ENCODE measurements at regions not wholly inside any gene's neighbourhood (a gene's known extent, or its start where the extent isn't known, plus 50 kb on each side); places are given as distances from the start of the nearest gene placed in this dataset.

DNA sequence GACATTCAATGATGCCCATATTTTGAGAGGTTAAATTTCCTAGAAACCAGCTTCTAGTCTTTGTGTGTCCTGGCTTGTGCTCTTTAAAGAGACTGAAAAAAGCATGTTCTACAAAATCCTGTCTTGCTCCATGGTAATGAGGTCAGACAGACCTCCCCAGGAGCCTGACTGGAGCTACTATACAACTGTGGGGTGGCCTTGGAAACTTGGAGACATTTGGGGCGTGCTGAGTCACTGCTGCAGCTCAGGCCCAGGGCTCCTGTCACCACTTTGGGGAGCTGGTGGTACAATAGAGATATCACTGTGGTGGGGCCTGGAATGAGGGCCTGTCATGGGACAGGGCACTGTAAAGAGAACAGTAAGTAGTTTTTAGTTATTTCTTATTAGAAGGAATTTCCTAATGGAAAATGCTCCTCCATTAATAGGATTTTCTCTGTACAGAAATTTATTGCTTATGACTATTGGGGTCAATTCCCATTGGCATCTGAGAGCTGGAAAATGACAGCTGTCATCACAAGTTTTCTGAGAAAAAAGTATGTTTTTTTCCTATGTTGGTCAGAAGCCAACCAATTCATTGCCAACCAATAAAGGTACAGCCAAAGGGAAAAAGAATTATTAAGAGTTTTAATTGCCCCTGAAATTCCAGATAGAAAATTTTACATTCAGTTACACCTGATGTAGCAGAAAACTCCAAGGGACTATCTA is 207.4 kb upstream of the JADE1 start:
- peak; percentile 71 for DNase-seq (ENCODE audit: low read depth)

DNA sequence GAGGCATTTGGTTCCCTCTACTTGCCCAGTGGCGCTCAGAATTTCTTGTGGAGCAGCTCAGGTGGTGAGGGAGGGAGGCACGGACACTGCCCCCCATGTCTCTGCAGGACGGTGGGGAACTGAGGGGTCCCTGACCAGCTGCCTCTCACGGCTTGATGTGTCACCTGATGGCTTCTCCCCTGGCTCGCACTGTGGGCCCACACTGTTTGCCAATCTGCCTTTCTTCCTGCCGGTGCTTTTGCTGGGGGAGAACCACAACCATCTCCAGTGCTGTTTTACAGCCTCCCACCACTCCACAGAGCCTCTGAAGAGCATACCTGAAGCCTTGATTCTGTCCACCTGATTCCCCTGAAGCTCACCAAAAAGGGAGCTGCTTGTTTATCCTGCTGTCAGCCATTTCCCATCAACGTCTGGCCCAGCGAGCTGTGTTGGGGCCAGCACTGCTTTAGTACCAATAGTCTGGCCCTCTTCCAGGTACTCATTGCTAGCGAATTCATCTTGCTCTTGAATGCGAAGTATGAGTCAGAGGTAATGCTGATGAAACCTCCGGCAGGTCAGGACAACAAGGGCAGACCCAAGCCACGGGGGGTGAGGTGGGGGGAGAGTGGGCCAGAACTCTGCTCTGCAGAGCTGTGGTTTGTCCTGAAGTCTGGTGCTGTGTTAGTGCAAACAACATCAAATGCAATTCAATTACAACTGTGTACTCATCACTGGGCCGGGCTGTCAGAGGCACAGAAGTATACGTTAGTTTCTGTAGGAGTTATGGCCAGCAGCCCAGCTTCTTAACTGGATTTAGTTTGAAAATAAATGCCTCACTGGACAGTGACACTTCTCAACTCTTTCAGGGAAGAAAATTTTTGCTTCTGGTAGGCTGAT is 208.3 kb upstream of the JADE1 start:
- DNase-seq (ENCODE audit: low read depth): peak; percentile 99

DNA sequence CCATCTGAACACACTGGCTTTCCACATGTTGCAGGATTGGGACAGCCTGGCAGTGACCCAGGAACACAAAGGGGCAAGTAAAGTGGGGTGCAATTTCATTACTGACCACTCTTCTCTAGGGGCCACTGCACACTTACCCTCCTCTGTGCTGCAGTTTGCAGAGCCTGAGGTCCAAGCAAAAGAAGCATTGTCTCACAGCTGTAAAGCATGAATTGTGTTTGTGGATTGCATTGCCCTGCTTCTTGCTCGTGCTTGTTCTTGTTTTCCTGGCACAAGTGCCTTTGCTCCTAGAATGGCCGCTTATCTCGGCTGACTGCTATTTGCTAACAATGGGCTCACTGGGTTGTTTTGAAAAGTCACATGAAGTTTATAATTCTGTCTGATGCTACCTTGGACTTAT is 209.1 kb upstream of the JADE1 start:
- peak; percentile 52 for DNase-seq (ENCODE audit: low read depth)

DNA sequence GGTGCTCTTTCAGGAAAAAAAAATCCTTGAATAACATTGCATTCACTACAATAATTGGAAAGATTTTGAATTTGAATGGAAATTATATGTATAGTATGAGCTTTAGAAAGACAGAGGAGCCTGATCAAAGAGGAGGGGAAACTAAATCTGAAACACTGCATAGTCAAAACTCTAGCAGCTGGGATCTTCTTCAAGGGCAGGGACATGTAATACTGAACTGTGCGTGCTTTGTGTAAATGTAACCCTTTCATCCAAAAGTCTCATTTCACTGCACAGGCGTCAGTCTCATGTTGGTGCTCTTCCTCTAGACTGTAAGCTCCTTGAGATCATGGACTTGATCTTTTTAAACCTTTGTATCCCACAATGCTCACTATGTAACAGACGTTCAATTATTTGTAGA is 212.0 kb upstream of the JADE1 start:
- DNase-seq (ENCODE audit: low read depth): no peak

DNA sequence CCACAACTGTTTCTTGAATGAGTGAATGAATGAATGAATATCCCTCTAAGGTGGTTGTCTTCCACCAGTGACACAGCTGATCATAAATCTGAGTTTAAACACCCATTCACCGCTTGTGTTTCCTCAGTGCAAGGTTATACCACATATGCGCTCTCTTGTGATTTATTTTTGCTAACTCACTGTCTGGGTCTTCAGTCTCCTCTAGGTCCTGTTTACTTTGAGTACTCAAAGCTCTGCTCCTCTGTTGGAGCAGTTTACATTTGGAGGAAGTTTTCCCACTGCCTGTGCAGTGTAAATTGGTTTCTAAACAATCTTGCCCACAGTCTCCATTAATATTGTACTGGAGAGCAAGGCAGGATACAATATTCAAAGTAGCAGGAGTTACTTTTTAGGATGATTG is 212.6 kb upstream of the JADE1 start:
- DNase-seq (ENCODE audit: low read depth): no peak

DNA sequence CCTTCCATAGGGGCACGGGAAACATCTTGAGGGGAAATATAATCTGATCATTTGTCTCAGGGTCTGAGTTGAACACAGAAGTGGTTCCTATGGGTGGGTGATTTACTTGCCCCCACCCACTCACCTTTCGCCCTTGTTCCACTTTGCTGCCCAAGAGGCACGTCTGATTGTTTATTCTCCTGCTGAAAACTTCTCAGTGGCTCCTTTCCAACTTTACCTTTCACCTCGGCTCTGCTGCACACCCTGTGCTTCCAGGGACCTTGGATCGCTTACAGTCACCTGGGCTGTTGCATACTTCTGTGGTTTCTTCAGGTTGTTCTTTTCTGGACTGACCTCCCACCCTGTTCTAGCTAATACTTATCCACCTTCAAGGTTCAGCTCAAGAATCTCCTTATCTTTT is 213.4 kb upstream of the JADE1 start:
- DNase-seq (ENCODE audit: low read depth): no peak

DNA sequence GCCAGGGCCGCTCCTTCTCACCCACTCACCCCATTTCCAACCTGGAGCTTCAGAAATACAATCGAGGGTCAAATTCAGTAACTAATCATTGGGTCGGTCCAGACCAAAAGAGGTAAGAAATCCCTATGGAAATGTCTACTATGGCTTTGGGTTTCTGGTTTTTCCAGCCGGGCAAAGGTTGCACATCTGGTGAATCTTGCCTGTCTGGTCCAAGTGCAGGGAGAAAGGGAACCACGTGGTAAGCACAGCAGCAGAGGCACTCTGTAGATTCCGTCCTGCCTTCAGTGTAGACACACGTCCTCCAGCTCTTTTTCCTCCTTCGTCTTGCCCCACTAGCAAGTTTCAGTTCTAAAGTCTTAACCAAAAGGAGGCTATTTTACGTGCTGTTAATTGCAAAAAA is 218.0 kb upstream of the JADE1 start:
- DNase-seq (ENCODE audit: low read depth): no peak

DNA sequence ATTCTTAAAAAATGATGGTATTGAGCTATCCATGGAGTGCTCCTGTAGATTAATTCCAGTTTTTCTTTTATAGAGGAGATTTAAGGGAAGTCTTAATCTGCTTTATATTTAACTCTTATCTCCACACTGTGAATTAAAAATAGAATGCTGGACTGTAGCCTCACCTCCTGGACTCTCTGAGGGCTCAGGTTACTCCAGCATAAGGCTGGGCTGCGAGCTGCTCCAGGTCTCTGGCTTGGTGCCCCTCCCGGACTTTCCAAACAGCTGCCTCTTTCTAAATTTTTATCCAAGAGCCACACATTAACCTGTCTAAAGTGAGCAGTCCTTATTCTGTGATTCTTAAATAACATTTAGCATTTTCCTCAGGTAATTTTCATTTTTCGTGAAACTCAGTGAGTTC is 218.7 kb upstream of the JADE1 start:
- no peak for DNase-seq (ENCODE audit: low read depth)

DNA sequence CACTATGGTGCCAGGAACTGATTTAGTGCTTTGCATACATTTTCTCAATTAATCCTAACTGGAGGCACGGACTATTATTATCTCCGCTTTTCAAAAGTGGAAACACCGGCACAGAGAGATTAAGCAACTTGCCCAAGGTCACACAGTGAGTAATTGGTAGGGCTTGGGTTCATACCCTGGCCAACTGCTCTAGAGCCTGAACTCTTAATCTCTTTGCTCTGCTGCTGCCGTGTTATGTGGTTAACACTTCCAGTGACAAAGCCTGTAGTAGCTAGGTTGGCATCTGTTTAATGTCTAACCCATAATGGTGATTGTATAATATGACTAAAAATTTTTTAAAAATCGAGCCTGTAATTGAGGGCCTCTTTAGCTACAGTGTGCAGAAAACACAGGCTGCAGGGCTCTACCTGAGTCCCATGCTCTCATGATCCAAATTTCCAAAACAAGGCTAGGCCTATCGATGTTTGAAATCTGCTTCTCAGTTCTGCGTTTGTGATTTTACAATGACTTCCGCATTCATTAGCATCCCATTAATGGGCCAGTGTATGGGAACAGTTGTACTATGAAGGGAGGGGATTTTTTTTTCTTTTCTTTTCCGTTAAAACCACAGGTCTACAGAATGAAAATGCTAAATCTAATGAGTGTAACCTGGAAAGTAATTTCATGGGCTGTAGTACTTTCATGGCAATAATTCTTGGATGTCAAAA is 219.3 kb upstream of the JADE1 start:
- peak; percentile 77 for DNase-seq (ENCODE audit: low read depth)

DNA sequence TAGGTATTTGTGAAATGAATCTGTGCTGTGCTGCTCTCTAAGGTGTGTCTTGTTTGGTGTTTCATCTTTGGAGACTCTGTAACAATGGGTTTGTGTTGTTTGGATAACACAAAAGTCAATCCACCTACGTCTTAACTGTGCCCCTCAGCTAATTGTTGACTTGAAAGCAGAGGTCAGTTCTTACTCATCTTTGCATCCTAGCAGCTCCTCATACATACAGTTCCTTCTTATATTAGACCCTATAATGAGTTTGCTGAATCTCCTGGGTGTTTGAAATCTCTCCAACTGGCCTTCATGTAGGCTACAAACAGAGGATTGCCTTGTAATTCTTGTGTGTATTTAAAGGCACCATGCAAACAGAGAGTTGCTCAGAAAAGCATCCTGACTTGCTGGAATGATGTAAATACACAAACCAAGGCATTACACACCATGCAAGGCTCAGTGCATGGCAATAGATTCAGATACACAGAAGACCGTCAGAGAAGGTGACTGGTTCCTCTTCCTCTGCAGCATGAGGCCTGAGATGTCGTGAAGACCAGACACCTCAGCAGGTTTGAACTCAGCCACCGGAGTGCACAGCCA is 220.0 kb upstream of the JADE1 start:
- DNase-seq (ENCODE audit: low read depth): no peak

DNA sequence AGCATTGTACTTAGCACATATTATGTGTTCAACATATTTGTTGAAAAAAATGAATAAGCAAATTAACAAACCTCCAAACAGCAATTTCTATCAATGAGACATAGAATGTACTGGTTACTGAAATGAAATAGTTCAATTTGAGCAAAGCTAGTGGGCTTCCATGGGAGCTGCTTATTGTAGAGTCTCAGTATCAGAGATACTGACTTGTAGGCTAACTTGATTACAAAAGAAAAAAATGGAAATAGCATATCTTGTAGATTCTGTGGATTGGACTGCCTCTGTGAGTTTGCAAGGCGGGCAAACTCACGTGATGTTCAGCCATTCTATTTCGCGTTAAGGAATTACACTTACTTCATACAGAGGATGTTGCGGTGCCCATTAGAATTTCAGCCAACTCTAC is 222.1 kb upstream of the JADE1 start:
- no peak for DNase-seq (ENCODE audit: low read depth)

DNA sequence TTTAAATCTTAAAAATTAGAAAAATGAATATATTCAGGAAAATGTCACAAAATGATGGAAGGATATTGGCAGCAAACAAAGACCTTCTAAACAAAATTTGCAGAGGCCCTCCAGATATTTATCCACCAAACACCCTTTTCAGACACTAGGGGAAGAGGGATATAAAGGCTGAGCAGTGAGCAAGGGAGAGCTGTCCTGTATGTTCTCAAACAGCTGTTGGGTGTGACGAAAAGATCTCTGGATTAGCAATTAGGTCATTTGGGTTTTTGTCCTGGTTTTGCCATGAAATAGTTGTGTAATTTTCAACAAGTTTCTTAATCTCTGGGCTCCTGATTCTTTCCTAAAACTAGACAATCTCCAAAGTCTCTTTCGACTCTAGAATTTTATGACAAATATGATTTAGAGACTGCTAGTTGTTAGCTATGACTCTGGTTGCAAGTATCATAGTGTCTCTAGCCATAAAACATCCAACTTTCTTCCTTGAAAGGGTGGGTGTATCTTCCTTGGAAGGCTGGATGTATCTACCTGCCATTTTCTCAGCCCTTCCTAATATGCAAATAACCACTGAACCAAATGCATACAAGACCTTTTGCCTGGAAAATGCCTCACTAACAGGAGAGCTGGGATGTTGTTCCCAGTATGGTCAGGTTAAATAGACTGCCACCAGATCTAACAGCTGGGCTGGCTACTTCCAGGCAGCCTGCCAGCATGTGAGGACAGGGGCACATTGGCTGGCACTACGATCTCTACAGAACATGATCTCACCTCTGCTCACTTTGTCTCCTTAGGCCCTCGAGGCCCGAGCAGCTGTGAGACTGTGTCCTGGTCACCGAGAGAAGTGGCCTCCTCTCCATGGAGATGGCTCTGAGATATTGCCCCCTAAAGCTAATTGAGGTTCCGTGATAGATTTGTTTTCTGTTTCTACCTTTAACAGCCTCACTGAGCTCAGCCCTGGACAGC is 225.5 kb upstream of the JADE1 start:
- peak; percentile 51 for DNase-seq (ENCODE audit: low read depth)

DNA sequence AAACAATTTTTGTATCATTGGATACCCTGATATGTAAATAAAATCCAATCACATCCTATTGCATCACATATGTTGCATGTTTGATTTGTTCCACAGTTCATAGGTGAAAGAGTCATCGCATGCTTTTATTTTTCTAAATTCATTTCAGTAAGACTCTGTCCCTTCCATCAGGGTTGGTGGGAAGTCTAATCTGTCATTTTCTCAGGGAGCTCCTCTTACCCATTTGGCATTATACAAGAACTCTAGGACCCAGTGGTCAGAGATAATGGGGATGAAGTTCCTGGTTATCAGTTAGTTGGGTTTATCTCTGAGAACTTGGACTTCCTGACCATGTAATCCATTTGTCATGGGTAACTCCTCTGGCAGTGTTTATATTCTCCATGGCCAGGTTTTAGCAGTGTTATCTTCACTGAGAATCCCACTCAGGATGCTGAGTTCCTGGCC is 227.1 kb upstream of the JADE1 start:
- DNase-seq (ENCODE audit: low read depth): peak; percentile 70

DNA sequence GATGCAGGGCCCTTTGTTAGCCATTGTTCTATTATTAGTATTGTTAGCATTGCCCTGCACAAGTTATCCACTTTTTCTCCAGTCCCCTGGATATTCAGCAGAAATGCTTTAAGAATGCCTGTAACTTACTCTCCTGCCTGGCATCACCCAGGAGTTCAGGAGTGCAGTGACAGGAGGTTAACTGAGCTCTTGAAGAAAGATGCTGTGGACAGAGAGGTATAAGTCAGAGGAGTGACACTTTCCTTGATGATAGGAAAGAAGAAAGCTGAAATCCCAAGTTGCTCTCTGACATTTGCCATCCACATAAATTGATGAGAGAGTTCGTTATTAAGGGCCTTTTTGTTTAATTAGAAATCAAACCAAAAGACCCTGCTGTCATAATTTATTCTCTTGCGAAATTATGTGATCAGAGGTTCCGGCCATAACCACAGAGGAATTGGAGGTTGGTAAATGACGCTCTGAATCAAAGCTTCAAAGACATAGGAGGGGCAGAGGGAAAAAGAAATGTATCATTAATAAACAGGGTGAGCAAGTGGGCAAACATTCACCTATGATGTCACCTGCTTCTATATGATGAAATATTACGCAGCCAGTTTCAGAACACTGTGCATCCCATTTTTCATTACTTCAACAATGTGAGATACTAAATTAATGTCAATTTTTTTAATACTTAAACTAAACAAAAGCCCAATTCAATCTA is 230.2 kb upstream of the JADE1 start:
- peak; percentile 73 for DNase-seq (ENCODE audit: low read depth)

DNA sequence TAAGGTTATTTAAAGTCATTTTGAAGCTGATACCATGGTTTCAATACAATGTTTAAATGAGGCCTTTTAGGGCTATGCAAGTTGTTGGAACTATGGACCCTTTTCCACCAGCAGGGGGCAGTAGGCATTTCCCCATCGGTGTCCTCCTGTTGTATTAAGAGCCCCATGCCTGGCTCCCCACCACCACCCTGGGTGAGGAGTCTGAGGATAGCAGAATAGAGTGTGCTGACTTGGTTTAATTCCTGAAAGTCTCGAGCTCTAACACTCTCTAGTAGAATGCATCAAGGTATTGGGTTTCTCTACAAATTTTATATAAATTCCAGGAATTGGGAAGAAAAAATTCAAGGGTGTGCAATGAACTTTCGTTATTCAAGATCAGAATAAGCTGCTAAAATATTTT is 234.8 kb upstream of the JADE1 start:
- DNase-seq (ENCODE audit: low read depth): peak; percentile 79

DNA sequence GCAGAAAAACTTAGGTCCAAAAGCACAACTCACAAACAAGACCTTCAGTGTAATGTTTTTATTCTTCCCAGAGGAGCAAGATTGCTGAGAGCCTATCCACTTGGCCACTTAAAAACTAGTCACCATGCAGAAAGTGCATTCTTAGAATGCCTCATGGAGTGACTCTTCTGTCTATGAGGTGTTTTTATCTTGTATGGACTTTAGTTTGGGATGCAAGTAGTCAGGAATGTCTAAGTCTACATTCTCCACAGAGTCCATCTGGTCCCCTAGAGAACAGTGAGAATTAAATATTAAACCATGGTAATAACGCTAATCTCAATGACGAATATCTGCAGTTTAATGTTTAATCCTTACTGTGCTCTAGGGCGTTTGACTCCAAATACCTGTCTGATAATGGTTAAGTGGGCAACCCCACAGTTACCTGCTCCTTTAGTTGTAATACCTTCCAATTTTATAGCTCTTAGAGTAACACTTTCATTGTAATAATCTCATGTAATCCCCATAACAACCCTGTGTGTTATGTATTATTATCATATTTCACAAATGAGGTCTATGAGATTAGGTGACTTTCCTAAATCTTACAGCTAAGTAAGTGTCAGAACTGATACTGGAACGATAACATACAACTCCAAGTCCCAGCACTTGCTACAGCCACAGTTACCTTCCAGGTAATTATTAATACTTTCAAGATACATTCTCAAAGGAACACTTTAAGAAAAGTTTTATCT is 235.6 kb upstream of the JADE1 start:
- DNase-seq (ENCODE audit: low read depth): peak; percentile 82

DNA sequence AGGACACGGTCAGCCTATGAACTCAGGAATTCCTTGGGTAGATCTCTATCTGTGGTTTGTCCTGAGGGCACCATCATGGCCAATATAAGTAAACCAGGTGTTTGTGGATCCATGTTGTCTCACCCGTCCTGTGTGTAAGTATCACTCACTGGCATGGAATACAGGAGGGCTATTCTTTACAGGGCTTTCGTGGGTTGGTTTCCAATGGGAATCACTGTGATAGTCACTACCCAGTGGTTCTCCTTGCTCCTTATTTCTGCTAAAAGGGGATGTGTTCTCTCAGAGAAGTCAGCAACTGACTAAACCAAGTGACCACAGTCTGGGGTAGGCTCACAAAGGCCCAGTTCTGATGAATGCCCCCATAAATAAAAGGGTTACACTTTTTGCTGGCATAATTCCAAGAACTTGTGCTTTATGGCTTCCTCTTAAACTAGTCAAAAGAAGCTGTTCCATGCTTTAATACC is 236.7 kb upstream of the JADE1 start:
- DNase-seq (ENCODE audit: low read depth): no peak

DNA sequence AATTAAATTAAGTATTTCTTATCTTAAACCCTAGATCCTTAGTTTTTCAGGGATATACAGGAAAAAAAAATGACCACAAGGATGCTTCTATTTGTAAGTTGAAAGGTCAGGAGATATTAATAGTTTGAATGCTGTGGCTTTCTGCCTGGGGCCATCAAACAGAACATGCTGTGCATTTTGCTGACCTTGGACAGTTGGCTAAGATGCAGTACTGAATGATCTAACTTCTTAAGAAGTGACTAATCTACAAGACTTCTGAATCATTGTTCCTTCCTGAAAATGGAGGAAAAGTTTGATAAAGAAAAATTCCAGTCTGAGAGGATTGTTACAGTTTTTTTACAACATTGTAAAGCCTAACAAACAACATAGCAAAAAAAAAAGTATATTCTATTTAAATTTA is 237.8 kb upstream of the JADE1 start:
- DNase-seq (ENCODE audit: low read depth): peak; percentile 97

DNA sequence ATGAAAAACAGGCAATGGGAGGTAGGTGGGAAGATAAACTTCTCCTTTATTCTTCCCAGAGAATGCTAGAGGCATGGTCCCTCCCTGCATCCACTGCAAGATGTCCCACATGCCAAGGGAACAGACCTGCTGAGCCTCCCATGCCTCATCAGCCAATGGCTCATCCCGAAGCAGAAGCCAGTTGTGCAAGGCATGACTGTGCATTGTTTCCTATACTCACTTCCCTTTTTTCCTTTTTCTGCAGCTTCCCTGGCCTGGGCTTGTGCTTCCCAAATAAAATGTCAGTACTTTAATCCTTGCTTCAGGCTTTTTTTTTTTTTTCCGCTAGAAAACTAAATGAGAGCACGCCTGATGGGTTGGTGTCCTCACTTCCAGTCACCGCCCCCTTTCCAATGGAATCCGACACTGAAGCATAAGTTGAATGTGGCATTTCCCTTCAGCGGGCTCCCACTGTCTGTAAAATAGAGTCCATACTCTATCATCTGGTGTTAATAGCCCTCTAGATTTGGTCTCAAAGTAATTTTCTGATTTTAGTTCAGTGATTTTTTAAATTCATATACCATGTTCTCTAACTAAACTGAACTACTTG is 239.0 kb upstream of the JADE1 start:
- peak; percentile 71 for DNase-seq (ENCODE audit: low read depth)
